ENCODE measurements at regions not wholly inside any gene's neighbourhood (a gene's known extent, or its start where the extent isn't known, plus 50 kb on each side); places are given as distances from the start of the nearest gene placed in this dataset.

GRCh38 chr10:118412932-118413331 is 70.8 kb upstream of the FAM204A start:
- BruUV-seq (replicated peaks): no TSS peak
- no peak for DNase-seq (ENCODE audit: low spot score)
- no peak overlapping the region for H2AFZ ChIP-seq (ENCODE audit: low read length)
- no peak overlapping the region for H3K27ac ChIP-seq (ENCODE audit: low read depth, low read length, poor library complexity, severe bottlenecking)
- no peaks in the 10 kb centered on the region for H3K79me2 ChIP-seq (ENCODE audit: insufficient read depth, low read depth, low read length)
- no peaks in the 10 kb centered on the region for H3K36me3 ChIP-seq (ENCODE audit: insufficient read depth, low read length)
- ChIA-PET CTCF (ENCODE audit: unreplicated experiment) (no interaction called here), POLR2A (interaction anchor here (0.8 kb wide), 1 partner anchor 20 kb away, joined by 3 read pairs; no protein-coding TSS in a partner anchor)
- no peaks in the 10 kb centered on the region for H4K20me1 ChIP-seq (ENCODE audit: insufficient read depth, low read length)
- no peaks in the 10 kb centered on the region for H3K9me3 ChIP-seq (ENCODE audit: low read length)
- TF ChIP-seq, protein P1, sequence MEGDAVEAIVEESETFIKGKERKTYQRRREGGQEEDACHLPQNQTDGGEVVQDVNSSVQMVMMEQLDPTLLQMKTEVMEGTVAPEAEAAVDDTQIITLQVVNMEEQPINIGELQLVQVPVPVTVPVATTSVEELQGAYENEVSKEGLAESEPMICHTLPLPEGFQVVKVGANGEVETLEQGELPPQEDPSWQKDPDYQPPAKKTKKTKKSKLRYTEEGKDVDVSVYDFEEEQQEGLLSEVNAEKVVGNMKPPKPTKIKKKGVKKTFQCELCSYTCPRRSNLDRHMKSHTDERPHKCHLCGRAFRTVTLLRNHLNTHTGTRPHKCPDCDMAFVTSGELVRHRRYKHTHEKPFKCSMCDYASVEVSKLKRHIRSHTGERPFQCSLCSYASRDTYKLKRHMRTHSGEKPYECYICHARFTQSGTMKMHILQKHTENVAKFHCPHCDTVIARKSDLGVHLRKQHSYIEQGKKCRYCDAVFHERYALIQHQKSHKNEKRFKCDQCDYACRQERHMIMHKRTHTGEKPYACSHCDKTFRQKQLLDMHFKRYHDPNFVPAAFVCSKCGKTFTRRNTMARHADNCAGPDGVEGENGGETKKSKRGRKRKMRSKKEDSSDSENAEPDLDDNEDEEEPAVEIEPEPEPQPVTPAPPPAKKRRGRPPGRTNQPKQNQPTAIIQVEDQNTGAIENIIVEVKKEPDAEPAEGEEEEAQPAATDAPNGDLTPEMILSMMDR (conservative IDR thresholded peaks at IDR 0.05; ENCODE audit: low read length): no peak
- intact Hi-C loops (cut with micrococcal nuclease; ENCODE audit: unreplicated experiment): no loop called here
- no peaks in the 10 kb centered on the region for H3K9me2 ChIP-seq (ENCODE audit: insufficient read depth, low read length)
- no peaks in the 10 kb centered on the region for H3K4me1 ChIP-seq (ENCODE audit: insufficient read depth, low read length, poor library complexity, severe bottlenecking)
- H3K4me3 ChIP-seq (ENCODE audit: low read depth, low read length, poor library complexity, severe bottlenecking): no peak overlapping the region
- no peak overlapping the region for H3K4me2 ChIP-seq (ENCODE audit: low read length)

- no peak overlapping the region for H3K27ac ChIP-seq (ENCODE audit: low read depth, low read length, poor library complexity, severe bottlenecking)
- TF ChIP-seq EZH2phosphoT487 (IDR thresholded peaks at IDR 0.05; ENCODE audit: borderline replicate concordance, low read depth, low read length): no peak
- TF ChIP-seq, protein P1 (conservative IDR thresholded peaks at IDR 0.05; ENCODE audit: low read length): no peak
- intact Hi-C loops (cut with micrococcal nuclease; ENCODE audit: unreplicated experiment): no loop called here
- no peak overlapping the region for H3K4me2 ChIP-seq (ENCODE audit: low read length)
- H4K20me1 ChIP-seq (ENCODE audit: insufficient read depth, low read length): no peaks in the 10 kb centered on the region
- no peak overlapping the region for H2AFZ ChIP-seq (ENCODE audit: low read length)
- H3K9me2 ChIP-seq (ENCODE audit: insufficient read depth, low read length): no peaks in the 10 kb centered on the region
- H3K9me3 ChIP-seq (ENCODE audit: low read length): no peaks in the 10 kb centered on the region
- BruUV-seq (replicated peaks): no TSS peak
- DNase-seq (ENCODE audit: low spot score): no peak
- H3K4me1 ChIP-seq (ENCODE audit: insufficient read depth, low read length, poor library complexity, severe bottlenecking): no peaks in the 10 kb centered on the region
- ChIA-PET CTCF (ENCODE audit: unreplicated experiment) (no interaction called here), POLR2A (interaction anchor here (0.8 kb wide), 1 partner anchor 20 kb away, joined by 3 read pairs; no protein-coding TSS in a partner anchor)
- H3K36me3 ChIP-seq (ENCODE audit: insufficient read depth, low read length): no peaks in the 10 kb centered on the region
- H3K79me2 ChIP-seq (ENCODE audit: insufficient read depth, low read depth, low read length): no peaks in the 10 kb centered on the region
- no peak overlapping the region for H3K4me3 ChIP-seq (ENCODE audit: low read depth, low read length, poor library complexity, severe bottlenecking)
Observed at GRCh38 chr10:118412132-118412760, 70.1 kb upstream of the FAM204A start.

DNA sequence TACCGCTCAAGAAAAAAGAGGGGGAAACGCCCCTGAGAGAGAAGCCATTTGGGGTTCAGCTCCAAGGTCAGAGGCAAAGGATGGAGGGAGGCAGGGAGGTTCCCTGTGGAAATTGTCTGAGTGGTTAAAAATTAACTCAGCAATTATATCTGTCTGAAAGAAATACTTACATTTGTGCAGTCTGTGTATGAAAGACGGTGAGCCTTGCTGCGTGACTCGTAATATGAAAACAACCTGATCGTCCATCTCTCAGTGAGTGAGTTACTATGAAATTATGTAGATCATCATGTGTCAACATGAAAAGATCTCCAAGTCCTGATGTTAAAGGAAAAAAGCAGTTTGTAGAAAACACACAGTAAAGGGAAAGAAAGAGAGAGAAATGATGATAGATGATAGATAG is 67.2 kb upstream of the FAM204A start:
- Histone ChIP-seq H3K27ac (ENCODE audit: low read depth, low read length, poor library complexity, severe bottlenecking) (no peak overlapping the region), H3K4me1 (ENCODE audit: insufficient read depth, low read length, poor library complexity, severe bottlenecking) (no peaks in the 10 kb centered on the region), H3K9me2 (ENCODE audit: insufficient read depth, low read length) (no peaks in the 10 kb centered on the region), H3K9me3 (ENCODE audit: low read length) (no peaks in the 10 kb centered on the region), H3K79me2 (ENCODE audit: insufficient read depth, low read depth, low read length) (no peaks in the 10 kb centered on the region), H3K4me3 (ENCODE audit: low read depth, low read length, poor library complexity, severe bottlenecking) (no peak overlapping the region), H4K20me1 (ENCODE audit: insufficient read depth, low read length) (no peaks in the 10 kb centered on the region), H2AFZ (ENCODE audit: low read length) (no peak overlapping the region), H3K4me2 (ENCODE audit: low read length) (no peak overlapping the region), H3K36me3 (ENCODE audit: insufficient read depth, low read length) (no peaks in the 10 kb centered on the region)
- TF ChIP-seq, protein P1 (conservative IDR thresholded peaks at IDR 0.05; ENCODE audit: low read length): no peak
- no peak for TF ChIP-seq EZH2phosphoT487 (IDR thresholded peaks at IDR 0.05; ENCODE audit: borderline replicate concordance, low read depth, low read length)
- DNase-seq (ENCODE audit: low spot score): no peak
- ChIA-PET POLR2A (no interaction called here), CTCF (ENCODE audit: unreplicated experiment) (no interaction called here)
- no TSS peak for BruUV-seq (replicated peaks)
- intact Hi-C loops (cut with micrococcal nuclease; ENCODE audit: unreplicated experiment): no loop called here

All from OCI-LY7 (cell line).